Parathyroid adenoma (tissue), 2 donors: ENCODE measurements at regions not wholly inside any gene's neighbourhood (a gene's known extent, or its start where the extent isn't known, plus 50 kb on each side); places are given as distances from the start of the nearest gene placed in this dataset.

Experiments
- H2AFZ ChIP-seq: fragments of 300-600 bp; sonication (generic); one replicate; pipeline ENCODE4 v1.7.0; 2017; ENCODE audit warnings: antibody characterized with exemption, mild to moderate bottlenecking
- H3K27ac ChIP-seq: fragments of 300-600 bp; sonication (generic); one replicate; pipeline ENCODE4 v1.7.0; 2017
- H3K27me3 ChIP-seq: fragments of 300-600 bp; sonication (generic); one replicate; pipeline ENCODE4 v1.7.0; 2017; ENCODE audit warnings: low read length; ENCODE audit not compliant: control insufficient read depth, insufficient read depth
- H3K36me3 ChIP-seq: fragments of 300-600 bp; sonication (generic); one replicate; pipeline ENCODE4 v1.7.0; 2017; ENCODE audit warnings: low read length; ENCODE audit not compliant: control insufficient read depth, insufficient read depth
- H3K4me1 ChIP-seq: fragments of 300-600 bp; sonication (generic); one replicate; pipeline ENCODE4 v1.7.0; 2017; ENCODE audit warnings: control low read depth
- H3K4me2 ChIP-seq: fragments of 300-600 bp; sonication (generic); one replicate; pipeline ENCODE4 v1.7.0; 2017; ENCODE audit warnings: low read length
- H3K4me3 ChIP-seq: fragments of 300-600 bp; sonication (generic); one replicate; pipeline ENCODE4 v1.7.0; 2017; ENCODE audit warnings: low read depth, low read length
- H3K79me2 ChIP-seq: fragments of 300-600 bp; sonication (generic); one replicate; pipeline ENCODE4 v1.7.0; 2017; ENCODE audit warnings: control low read depth
- H3K9ac ChIP-seq: fragments of 300-600 bp; sonication (generic); one replicate; pipeline ENCODE4 v1.7.0; 2017; ENCODE audit warnings: mild to moderate bottlenecking
- H3K9me3 ChIP-seq: fragments of 300-600 bp; sonication (generic); one replicate; pipeline ENCODE4 v1.7.0; 2017; ENCODE audit warnings: low read length; ENCODE audit not compliant: control insufficient read depth
- CTCF ChIP-seq: fragments of 300-600 bp; sonication (generic); IDR thresholded peaks from one replicate; pipeline ENCODE4 v1.7.0; 2017; ENCODE audit warnings: antibody characterized with exemption, mild to moderate bottlenecking
- donor health status: primary hyperparathyroidism.

GRCh38 chr2:158045362-158045761 is 56.3 kb upstream of the UPP2 start:
- no peak overlapping the region for H3K4me2 ChIP-seq
- no peaks in the 10 kb centered on the region for H3K9me3 ChIP-seq
- no peak overlapping the region for H3K9ac ChIP-seq
- no peak for TF ChIP-seq CTCF
- H3K27ac ChIP-seq, result no peak overlapping the region
- no peak overlapping the region for H3K4me3 ChIP-seq
- H3K27me3 ChIP-seq, result no peaks in the 10 kb centered on the region
- H3K79me2 ChIP-seq, result no peaks in the 10 kb centered on the region
- no peak overlapping the region for H2AFZ ChIP-seq
- no peaks in the 10 kb centered on the region for H3K4me1 ChIP-seq
- no peaks in the 10 kb centered on the region for H3K36me3 ChIP-seq

- Histone ChIP-seq H3K79me2 (no peaks in the 10 kb centered on the region), H3K36me3 (no peaks in the 10 kb centered on the region), H3K27ac (peak overlapping the region; percentile 17), H3K27me3 (no peaks in the 10 kb centered on the region), H3K9me3 (no peaks in the 10 kb centered on the region), H3K4me2 (no peak overlapping the region), H2AFZ (no peak overlapping the region), H3K4me1 (no peaks in the 10 kb centered on the region), H3K9ac (no peak overlapping the region), H3K4me3 (no peak overlapping the region)
- TF ChIP-seq CTCF, result no peak
These were observed 58.3 kb upstream of the UPP2 start for GRCh38 chr2:158043181-158043948.

- no peak for TF ChIP-seq CTCF
- Histone ChIP-seq H3K79me2 (no peaks in the 10 kb centered on the region), H3K9me3 (no peaks in the 10 kb centered on the region), H3K4me1 (no peaks in the 10 kb centered on the region), H3K27ac (peak overlapping the region; percentile 9), H3K9ac (no peak overlapping the region), H2AFZ (no peak overlapping the region), H3K27me3 (no peaks in the 10 kb centered on the region), H3K36me3 (no peaks in the 10 kb centered on the region), H3K4me3 (no peak overlapping the region), H3K4me2 (no peak overlapping the region)
These were observed 59.0 kb upstream of the UPP2 start for GRCh38 chr2:158042666-158043065.

- Histone ChIP-seq H3K27me3 (no peaks in the 10 kb centered on the region), H3K79me2 (no peaks in the 10 kb centered on the region), H3K4me3 (no peak overlapping the region), H2AFZ (no peak overlapping the region), H3K9ac (no peak overlapping the region), H3K27ac (peak overlapping the region; percentile 9), H3K4me2 (no peak overlapping the region), H3K9me3 (no peaks in the 10 kb centered on the region), H3K36me3 (no peaks in the 10 kb centered on the region), H3K4me1 (no peaks in the 10 kb centered on the region)
- TF ChIP-seq CTCF, result no peak
These were observed 59.4 kb upstream of the UPP2 start for GRCh38 chr2:158042245-158042644.

GRCh38 chr2:158041400-158041799 is 60.3 kb upstream of the UPP2 start:
- H2AFZ ChIP-seq, result no peak overlapping the region
- TF ChIP-seq CTCF, result no peak
- H3K4me3 ChIP-seq, result no peak overlapping the region
- H3K27ac ChIP-seq, result no peak overlapping the region
- no peaks in the 10 kb centered on the region for H3K36me3 ChIP-seq
- H3K4me2 ChIP-seq, result no peak overlapping the region
- H3K9me3 ChIP-seq, result no peaks in the 10 kb centered on the region
- H3K79me2 ChIP-seq, result no peaks in the 10 kb centered on the region
- no peaks in the 10 kb centered on the region for H3K27me3 ChIP-seq
- H3K9ac ChIP-seq, result no peak overlapping the region
- H3K4me1 ChIP-seq, result no peaks in the 10 kb centered on the region
